ENCODE measurements at regions not wholly inside any gene's neighbourhood (a gene's known extent, or its start where the extent isn't known, plus 50 kb on each side); places are given as distances from the start of the nearest gene placed in this dataset.

DNA sequence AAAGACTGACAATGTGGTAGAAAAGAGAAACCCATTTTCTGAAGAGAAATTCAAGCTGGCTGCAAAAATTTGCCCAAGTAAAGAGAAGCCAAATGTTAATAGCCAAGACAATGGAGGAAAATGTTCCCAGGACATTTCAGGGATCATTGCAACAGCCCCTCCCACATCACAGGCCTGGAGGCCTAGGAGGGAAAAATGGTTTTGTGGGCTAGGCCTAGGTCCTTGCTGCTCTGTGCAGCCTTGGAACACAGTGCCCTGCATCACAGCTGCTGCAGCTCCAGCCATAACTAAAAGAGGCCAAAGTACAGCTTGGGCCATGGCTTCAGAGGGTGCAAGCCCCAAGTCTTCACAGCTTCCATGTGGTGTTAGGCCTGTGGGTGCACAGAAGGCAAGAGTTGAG is 332.4 kb upstream of the LRIG3 start:
- TF ChIP-seq, protein P1, sequence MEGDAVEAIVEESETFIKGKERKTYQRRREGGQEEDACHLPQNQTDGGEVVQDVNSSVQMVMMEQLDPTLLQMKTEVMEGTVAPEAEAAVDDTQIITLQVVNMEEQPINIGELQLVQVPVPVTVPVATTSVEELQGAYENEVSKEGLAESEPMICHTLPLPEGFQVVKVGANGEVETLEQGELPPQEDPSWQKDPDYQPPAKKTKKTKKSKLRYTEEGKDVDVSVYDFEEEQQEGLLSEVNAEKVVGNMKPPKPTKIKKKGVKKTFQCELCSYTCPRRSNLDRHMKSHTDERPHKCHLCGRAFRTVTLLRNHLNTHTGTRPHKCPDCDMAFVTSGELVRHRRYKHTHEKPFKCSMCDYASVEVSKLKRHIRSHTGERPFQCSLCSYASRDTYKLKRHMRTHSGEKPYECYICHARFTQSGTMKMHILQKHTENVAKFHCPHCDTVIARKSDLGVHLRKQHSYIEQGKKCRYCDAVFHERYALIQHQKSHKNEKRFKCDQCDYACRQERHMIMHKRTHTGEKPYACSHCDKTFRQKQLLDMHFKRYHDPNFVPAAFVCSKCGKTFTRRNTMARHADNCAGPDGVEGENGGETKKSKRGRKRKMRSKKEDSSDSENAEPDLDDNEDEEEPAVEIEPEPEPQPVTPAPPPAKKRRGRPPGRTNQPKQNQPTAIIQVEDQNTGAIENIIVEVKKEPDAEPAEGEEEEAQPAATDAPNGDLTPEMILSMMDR (IDR thresholded peaks at IDR 0.05), result no peak
- TF ChIP-seq POLR2A (IDR thresholded peaks at IDR 0.05), result no peak
- TF ChIP-seq EP300 (IDR thresholded peaks at IDR 0.05), result no peak

All from ovary (tissue), 3 donors.